Tibial nerve (tissue), 4 donors: ENCODE measurements at regions not wholly inside any gene's neighbourhood (a gene's known extent, or its start where the extent isn't known, plus 50 kb on each side); places are given as distances from the start of the nearest gene placed in this dataset.
"Not testable (repeated sequence)": the region's sequence is repeated elsewhere in the genome, so short reads cannot be mapped to it uniquely, and the experiment has no call there.

Experiments used
- DNase-seq, 2 donors: peaks; one replicate each; pipeline ENCODE4 v3.0.0-alpha.2; 2019; ENCODE audit warnings: low spot score in 2 of 2
- H3K27ac ChIP-seq, 4 donors: fragments of 200-600 bp; sonication (generic) in 3 of 4; one replicate each; pipeline ENCODE4 v1.5.1; 2017 to 2019; ENCODE audit warnings: mild to moderate bottlenecking in 1 of 4
- H3K27me3 ChIP-seq, 2 donors: fragments of 200-600 bp; sonication (generic) in 1 of 2; one replicate each; pipeline versions ENCODE4 v1.5.1 to v1.6.0; 2017 to 2019
- H3K36me3 ChIP-seq, 3 donors: fragments of 200-600 bp; sonication (generic); one replicate each; pipeline ENCODE4 v1.5.1; 2018 to 2019
- H3K4me1 ChIP-seq, 4 donors: fragments of 200-600 bp; sonication (generic) in 3 of 4; one replicate each; pipeline ENCODE4 v1.5.1; 2017 to 2019
- H3K4me3 ChIP-seq, 4 donors: fragments of 200-600 bp; sonication (generic) in 3 of 4; one replicate each; pipeline ENCODE4 v1.5.1; 2017 to 2019; ENCODE audit warnings: mild to moderate bottlenecking in 1 of 4, moderate library complexity in 1 of 4
- H3K9me3 ChIP-seq, 4 donors: fragments of 200-600 bp; sonication (generic) in 3 of 4; one replicate each; pipeline ENCODE4 v1.5.1; 2017 to 2019
- EP300 ChIP-seq, 2 donors: sonication (generic); formaldehyde crosslinking; IDR thresholded peaks; one replicate each; pipeline ENCODE4 v1.6.1; 2017; ENCODE audit warnings: antibody characterized with exemption in 2 of 2, mild to moderate bottlenecking in 1 of 2
- POLR2A ChIP-seq, 2 donors: fragments of 450-650 bp; IDR thresholded peaks; one replicate each; pipeline ENCODE4 v1.6.1; 2017; ENCODE audit warnings: antibody characterized with exemption in 2 of 2, mild to moderate bottlenecking in 2 of 2, moderate library complexity in 2 of 2
- WGBS, 2 donors: methylation state at CpG; one replicate each; pipeline ENCODE4 v1.1.5; 2018; 5-methylcytosine and 5-hydroxymethylcytosine counted together
- TF ChIP-seq, protein P1 (sequence below), 5 experiments: fragments of 200-600 bp in 3 of 5; fragments of 450-650 bp in 2 of 5; sonication (generic) in 3 of 5; IDR thresholded peaks; one replicate each; pipeline ENCODE4 v1.5.1; 2016 to 2019; ENCODE audit warnings: antibody characterized with exemption in 5 of 5, mild to moderate bottlenecking in 3 of 5, moderate library complexity in 2 of 5

DNA sequence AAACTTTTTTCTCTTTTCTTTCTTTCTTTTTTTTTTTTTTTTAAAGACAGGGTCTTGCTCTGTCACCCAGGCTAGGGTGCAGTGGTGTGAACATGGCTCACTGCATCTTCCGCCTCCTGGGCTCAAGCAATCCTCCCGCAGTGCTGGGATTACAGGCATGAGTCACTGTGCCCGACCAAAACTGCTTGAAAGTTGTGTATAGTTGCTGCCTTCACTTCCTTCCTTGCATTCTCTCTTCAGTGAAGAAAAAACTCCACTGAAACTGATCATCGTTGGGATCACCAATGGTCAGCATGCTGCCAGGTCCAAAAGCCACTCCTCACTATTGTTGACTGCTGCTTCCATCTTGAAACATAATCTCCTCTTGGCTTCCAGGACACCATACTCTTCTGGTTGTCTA is 66.6 kb upstream of the CTNNA1 start:
- Histone ChIP-seq H3K36me3 (no peaks in the 10 kb centered on the region), H3K4me1 (no peaks in the 10 kb centered on the region), H3K9me3 (peaks cover 0 to 21% (median 0%) of the 10 kb centered on the region in 4 donors), H3K27ac (no peak overlapping the region), H3K27me3 (no peaks in the 10 kb centered on the region), H3K4me3 (no peak overlapping the region)
- TF ChIP-seq POLR2A (IDR thresholded peaks at IDR 0.05) (no peak), EP300 (IDR thresholded peaks at IDR 0.05) (no peak)
- TF ChIP-seq, protein P1, sequence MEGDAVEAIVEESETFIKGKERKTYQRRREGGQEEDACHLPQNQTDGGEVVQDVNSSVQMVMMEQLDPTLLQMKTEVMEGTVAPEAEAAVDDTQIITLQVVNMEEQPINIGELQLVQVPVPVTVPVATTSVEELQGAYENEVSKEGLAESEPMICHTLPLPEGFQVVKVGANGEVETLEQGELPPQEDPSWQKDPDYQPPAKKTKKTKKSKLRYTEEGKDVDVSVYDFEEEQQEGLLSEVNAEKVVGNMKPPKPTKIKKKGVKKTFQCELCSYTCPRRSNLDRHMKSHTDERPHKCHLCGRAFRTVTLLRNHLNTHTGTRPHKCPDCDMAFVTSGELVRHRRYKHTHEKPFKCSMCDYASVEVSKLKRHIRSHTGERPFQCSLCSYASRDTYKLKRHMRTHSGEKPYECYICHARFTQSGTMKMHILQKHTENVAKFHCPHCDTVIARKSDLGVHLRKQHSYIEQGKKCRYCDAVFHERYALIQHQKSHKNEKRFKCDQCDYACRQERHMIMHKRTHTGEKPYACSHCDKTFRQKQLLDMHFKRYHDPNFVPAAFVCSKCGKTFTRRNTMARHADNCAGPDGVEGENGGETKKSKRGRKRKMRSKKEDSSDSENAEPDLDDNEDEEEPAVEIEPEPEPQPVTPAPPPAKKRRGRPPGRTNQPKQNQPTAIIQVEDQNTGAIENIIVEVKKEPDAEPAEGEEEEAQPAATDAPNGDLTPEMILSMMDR (IDR thresholded peaks at IDR 0.05), result no peak
- 69 to 70% methylated on average over 4 of the region's 4 CpGs for WGBS, 2 donors
- no peak for DNase-seq

DNA sequence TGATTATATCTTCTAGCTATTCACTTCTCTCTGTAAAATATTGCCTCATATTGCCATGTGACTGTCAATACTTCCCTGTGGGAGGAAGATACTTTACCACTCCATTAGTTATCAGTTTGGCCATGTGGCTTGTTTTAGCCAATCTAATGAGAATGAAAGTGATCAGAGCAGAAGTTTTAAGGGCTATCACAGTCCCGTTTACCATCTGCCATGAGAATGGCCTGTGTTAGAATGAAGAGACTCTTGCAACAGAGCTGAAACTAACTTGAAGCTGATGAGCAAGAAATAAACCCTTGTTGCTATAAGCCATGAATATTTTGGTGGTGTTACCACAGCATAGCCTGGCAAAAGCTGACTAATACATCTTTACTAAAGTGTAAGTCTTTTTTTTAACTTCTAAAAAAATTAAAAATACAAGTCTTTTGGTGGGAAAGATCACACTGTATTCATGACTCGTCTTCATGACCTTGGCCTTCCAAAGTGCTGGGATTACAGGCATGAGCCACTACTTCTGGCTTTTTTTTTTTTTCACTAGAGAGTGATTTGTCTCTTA is 68.0 kb upstream of the CTNNA1 start:
- Histone ChIP-seq H3K9me3 (peaks cover 0 to 21% (median 0%) of the 10 kb centered on the region in 4 donors), H3K27me3 (no peaks in the 10 kb centered on the region), H3K4me1 (no peaks in the 10 kb centered on the region), H3K27ac (no peak overlapping the region), H3K4me3 (no peak overlapping the region), H3K36me3 (no peaks in the 10 kb centered on the region)
- no peak for TF ChIP-seq POLR2A (IDR thresholded peaks at IDR 0.05)
- TF ChIP-seq EP300 (IDR thresholded peaks at IDR 0.05), result no peak
- TF ChIP-seq, protein P1 (IDR thresholded peaks at IDR 0.05), result no peak
- WGBS, 2 donors, result 56 to 63% methylated on average over 2 of the region's 2 CpGs
- no peak for DNase-seq

DNA sequence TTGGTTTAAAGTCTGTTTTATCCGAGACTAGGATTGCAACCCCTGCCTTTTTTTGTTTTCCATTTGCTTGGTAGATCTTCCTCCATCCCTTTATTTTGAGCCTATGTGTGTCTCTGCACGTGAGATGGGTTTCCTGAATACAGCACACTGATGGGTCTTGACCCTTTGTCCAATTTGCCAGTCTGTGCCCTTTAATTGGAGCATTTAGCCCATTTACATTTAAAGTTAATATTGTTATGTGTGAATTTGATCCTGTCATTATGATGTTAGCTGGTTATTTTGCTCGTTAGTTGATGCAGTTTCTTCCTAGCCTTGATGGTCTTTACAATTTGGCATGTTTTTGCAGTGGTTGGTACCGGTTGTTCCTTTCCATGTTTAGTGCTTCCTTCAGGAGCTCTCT is 70.8 kb upstream of the CTNNA1 start:
- not testable (repeated sequence) for DNase-seq, H3K4me1 ChIP-seq, H3K4me3 ChIP-seq, H3K27ac ChIP-seq, H3K27me3 ChIP-seq, H3K36me3 ChIP-seq
- 66 to 75% methylated on average over 3 of the region's 4 CpGs for WGBS, 2 donors
- H3K9me3 ChIP-seq, result peaks cover 0 to 16% (median 0%) of the 10 kb centered on the region in 4 donors

DNA sequence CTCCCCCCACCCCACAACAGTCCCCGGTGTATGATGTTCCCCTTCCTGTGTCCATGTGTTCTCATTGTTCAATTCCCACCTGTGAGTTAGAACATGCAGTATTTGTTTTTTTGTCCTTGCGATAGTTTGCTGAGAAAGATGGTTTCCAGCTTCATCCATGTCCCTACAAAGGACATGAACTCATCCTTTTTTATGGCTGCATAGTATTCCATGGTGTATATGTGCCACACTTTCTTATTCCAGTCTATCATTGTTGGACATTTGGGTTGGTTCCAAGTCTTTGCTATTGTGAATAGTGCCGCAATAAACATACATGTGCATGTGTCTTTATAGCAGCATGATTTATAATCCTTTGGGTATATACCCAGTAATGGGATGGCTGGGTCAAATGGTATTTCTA is 74.4 kb upstream of the CTNNA1 start:
- H3K27me3 ChIP-seq, H3K4me3 ChIP-seq, H3K27ac ChIP-seq, H3K4me1 ChIP-seq, DNase-seq, H3K36me3 ChIP-seq: not testable (repeated sequence)
- 96% methylated on average over 3 of the region's 3 CpGs for WGBS, 2 donors
- peaks cover 0 to 16% (median 0%) of the 10 kb centered on the region in 4 donors for H3K9me3 ChIP-seq

DNA sequence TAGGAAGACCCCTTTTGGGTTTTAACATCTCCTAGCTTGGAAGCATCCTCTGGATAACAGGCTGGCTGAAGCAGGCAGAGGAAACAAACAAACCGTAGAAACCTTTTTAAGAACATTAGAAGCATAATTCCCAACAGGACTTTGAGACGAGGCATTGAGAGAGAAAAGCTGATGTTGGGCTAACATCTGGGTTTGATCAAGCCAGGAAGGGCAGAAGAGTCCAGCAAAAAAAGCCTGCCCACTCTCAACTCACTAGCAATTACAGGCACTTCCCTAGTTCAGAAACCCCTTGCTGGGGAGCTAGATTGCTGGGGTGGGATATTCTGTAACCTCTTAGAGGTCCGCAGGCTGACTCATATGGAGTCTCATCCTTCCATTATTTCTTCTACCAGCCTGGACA is 75.4 kb upstream of the CTNNA1 start:
- Histone ChIP-seq H3K9me3 (peaks cover 0 to 11% (median 0%) of the 10 kb centered on the region in 4 donors), H3K27ac (no peak overlapping the region), H3K36me3 (no peaks in the 10 kb centered on the region), H3K4me1 (no peaks in the 10 kb centered on the region), H3K27me3 (no peaks in the 10 kb centered on the region), H3K4me3 (no peak overlapping the region)
- no peak for DNase-seq
- TF ChIP-seq POLR2A (IDR thresholded peaks at IDR 0.05), result no peak
- TF ChIP-seq, protein P1 (IDR thresholded peaks at IDR 0.05), result no peak
- TF ChIP-seq EP300 (IDR thresholded peaks at IDR 0.05), result no peak
- WGBS, 2 donors, result 45 to 63% methylated on average over 3 of the region's 3 CpGs

DNA sequence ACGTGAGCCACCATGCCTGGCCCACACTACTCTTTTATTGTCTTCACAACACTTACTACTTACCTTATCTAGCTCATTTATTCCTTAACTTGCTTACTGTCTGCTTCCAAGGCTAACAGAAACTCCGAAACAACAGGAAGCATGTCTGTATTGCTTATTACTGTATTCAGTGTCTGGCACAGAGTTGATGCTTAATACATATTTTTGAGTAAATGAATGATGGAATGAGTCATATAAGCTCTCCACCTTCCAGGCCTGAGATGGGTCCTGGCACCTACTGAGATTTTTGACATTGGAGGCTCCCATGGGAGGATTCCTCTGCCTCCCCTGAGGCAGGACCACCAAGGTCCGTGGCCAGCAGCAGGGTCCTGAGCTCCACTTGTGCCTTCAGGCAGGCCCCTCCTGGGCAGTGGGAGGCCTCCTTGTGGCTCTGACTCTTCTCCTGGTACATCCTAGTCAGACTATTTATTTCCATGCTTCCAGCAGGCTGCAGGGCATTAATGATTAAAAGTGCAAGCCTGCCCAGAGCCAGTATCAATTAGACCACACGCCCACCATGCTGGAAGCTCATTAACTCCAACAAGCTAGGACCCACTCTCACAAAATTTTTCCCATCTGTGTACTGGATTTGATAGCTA is 76.5 kb upstream of the CTNNA1 start:
- whole genome bisulfite sequencing, 2 donors, result 80 to 81% methylated on average over 4 of the region's 4 CpGs
- peaks cover 0 to 11% (median 0%) of the 10 kb centered on the region in 4 donors for H3K9me3 ChIP-seq
- no peaks in the 10 kb centered on the region for H3K36me3 ChIP-seq
- no peak for DNase-seq
- no peaks in the 10 kb centered on the region for H3K4me1 ChIP-seq
- H3K27ac ChIP-seq, result no peak overlapping the region
- H3K27me3 ChIP-seq, result no peaks in the 10 kb centered on the region
- no peak overlapping the region for H3K4me3 ChIP-seq
- TF ChIP-seq, protein P1 (IDR thresholded peaks at IDR 0.05), result no peak
- TF ChIP-seq POLR2A (IDR thresholded peaks at IDR 0.05), result no peak
